ENCODE measurements at regions not wholly inside any gene's neighbourhood (a gene's known extent, or its start where the extent isn't known, plus 50 kb on each side); places are given as distances from the start of the nearest gene placed in this dataset.

DNA sequence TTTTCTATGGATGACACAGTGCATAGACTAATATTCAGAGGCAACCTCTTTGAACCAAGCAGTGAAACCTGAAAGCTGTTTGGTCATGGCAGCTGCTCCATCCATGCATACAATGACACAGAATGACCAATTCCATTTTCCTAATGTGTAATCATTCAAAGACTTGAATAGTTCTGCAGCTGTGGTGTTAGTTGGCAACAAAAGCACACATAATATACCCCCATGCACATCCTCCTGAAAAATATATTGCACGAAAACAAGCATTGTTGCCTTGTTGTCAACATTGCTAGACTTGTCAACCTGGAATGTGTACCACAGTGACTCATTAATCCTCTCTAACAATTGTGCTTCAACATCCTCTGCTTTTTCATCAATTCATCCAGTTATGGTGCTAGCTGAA is 71.0 kb upstream of the SEMA6A start:
- TF ChIP-seq, protein P1, sequence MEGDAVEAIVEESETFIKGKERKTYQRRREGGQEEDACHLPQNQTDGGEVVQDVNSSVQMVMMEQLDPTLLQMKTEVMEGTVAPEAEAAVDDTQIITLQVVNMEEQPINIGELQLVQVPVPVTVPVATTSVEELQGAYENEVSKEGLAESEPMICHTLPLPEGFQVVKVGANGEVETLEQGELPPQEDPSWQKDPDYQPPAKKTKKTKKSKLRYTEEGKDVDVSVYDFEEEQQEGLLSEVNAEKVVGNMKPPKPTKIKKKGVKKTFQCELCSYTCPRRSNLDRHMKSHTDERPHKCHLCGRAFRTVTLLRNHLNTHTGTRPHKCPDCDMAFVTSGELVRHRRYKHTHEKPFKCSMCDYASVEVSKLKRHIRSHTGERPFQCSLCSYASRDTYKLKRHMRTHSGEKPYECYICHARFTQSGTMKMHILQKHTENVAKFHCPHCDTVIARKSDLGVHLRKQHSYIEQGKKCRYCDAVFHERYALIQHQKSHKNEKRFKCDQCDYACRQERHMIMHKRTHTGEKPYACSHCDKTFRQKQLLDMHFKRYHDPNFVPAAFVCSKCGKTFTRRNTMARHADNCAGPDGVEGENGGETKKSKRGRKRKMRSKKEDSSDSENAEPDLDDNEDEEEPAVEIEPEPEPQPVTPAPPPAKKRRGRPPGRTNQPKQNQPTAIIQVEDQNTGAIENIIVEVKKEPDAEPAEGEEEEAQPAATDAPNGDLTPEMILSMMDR (IDR thresholded peaks at IDR 0.05; ENCODE audit: poor library complexity, severe bottlenecking), result no peak
- no peak for TF ChIP-seq EZH2 (IDR thresholded peaks at IDR 0.05; ENCODE audit: borderline replicate concordance, insufficient read depth, low read length, poor library complexity, severe bottlenecking)
- no peak for TF ChIP-seq POLR2AphosphoS5 (IDR thresholded peaks at IDR 0.05)
- TF ChIP-seq EP300 (conservative IDR thresholded peaks at IDR 0.05; ENCODE audit: poor library complexity, severe bottlenecking), result no peak
- no peak for TF ChIP-seq MXI1 (conservative IDR thresholded peaks at IDR 0.05; ENCODE audit: poor library complexity, severe bottlenecking)
